SH-SY5Y (cell line): ENCODE measurements at regions not wholly inside any gene's neighbourhood (a gene's known extent, or its start where the extent isn't known, plus 50 kb on each side); places are given as distances from the start of the nearest gene placed in this dataset.

Source experiments
- GATA2 ChIP-seq: IDR thresholded peaks from 2 replicates; pipeline ENCODE4 v1.6.1; 2011; ENCODE audit warnings: mild to moderate bottlenecking, low read depth, low read length
- GATA3 ChIP-seq: IDR thresholded peaks from 2 replicates; pipeline ENCODE4 v1.6.1; 2011; ENCODE audit warnings: low read depth, mild to moderate bottlenecking, low read length, moderate library complexity

DNA sequence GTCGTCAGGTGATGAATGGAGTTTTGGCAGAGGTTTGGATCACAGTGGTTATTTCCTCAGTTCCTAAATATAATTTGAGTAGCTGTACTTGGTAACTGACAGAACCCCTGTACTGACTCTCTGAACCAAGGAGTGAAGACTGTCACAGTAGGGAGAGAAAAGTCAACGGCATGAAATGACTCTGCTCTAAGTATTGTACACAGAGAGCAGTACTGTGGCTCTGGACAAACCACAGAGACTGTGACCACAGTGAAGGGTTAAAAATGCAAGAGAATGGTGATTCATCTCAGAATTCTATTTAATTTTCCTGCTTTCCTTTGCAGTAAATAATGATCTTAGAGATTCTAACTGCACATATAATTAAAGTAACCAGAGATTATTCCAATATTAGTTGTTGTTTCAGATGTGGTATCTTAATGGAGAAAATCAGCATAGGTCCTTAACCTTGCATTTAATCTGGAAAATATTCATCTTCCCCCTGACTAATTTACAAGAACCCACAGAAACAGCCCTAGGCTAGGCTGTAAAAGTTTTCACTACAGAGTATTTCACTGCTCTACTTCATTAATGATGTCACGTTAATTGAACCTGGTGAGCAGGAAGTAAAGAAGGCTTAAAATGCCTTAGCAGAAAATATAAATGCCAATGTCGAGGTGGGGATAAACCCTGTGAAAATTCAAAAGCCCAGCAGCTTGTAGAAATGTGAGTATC, 221.9 kb downstream of the LIG4 start:
- TF ChIP-seq GATA3 (no peak), GATA2 (no peak)
